ENCODE measurements at regions not wholly inside any gene's neighbourhood (a gene's known extent, or its start where the extent isn't known, plus 50 kb on each side); places are given as distances from the start of the nearest gene placed in this dataset.

GRCh38 chr2:121089166-121089510 is 195.9 kb downstream of the TFCP2L1 start:
- Mint-ChIP-seq H3K27ac (no peak overlapping the region), H3K9me3 (ENCODE audit: insufficient read depth) (no peaks in the 10 kb centered on the region), H3K27me3 (peaks cover 4% of the 10 kb centered on the region), H3K4me3 (no peak overlapping the region), H3K4me1 (no peaks in the 10 kb centered on the region)
- H3K79me2 ChIP-seq (ENCODE audit: control insufficient read depth, insufficient read depth, low read length): no peaks in the 10 kb centered on the region
- no peak for TF ChIP-seq EZH2 (IDR thresholded peaks at IDR 0.05; ENCODE audit: borderline replicate concordance, insufficient read depth, low read depth, low read length, poor library complexity, severe bottlenecking)
- no peak for TF ChIP-seq CTCF (IDR thresholded peaks at IDR 0.05)
- ChIA-PET CTCF (no interaction called here), POLR2A (no interaction called here)
- no peaks in the 10 kb centered on the region for H3K4me1 ChIP-seq (ENCODE audit: control insufficient read depth in 2 of 2, insufficient read depth in 2 of 2, low read length in 2 of 2)
- no peaks in the 10 kb centered on the region for H3K27me3 ChIP-seq (replicated peaks in 1 of 4; ENCODE audit: control extremely low read depth in 1 of 4, control insufficient read depth in 3 of 4, insufficient read depth in 4 of 4, low read length in 3 of 4)
- H2AFZ ChIP-seq (ENCODE audit: insufficient read depth, low read depth, low read length, poor library complexity, severe bottlenecking): no peak overlapping the region
- no peak overlapping the region for H3K4me3 ChIP-seq (ENCODE audit: control extremely low read depth in 1 of 5, extremely low read depth in 1 of 5, insufficient read depth in 1 of 5, low read depth in 2 of 5, low read length in 4 of 5)
- intact Hi-C loops (cut with micrococcal nuclease): no loop called here
- H3K27ac ChIP-seq (ENCODE audit: low read length in 2 of 2): no peak overlapping the region
- H3K9me3 ChIP-seq (ENCODE audit: control extremely low read depth in 1 of 3, control insufficient read depth in 2 of 3, insufficient read depth in 1 of 3, low read length in 2 of 3): peaks cover 0 to 5% (median 0%) of the 10 kb centered on the region in 3 donors
- no peak overlapping the region for H3K9ac ChIP-seq (ENCODE audit: low read length)
- H4K20me1 ChIP-seq (ENCODE audit: control insufficient read depth, insufficient read depth, low read length, poor library complexity, severe bottlenecking): no peaks in the 10 kb centered on the region
- no peak for ATAC-seq (ENCODE audit: low read depth)
- 90% methylated on average over 11 of the region's 11 CpGs for WGBS (ENCODE audit: insufficient coverage)
- H3K36me3 ChIP-seq (replicated peaks in 1 of 2; ENCODE audit: control extremely low read depth in 1 of 2, control insufficient read depth in 1 of 2, extremely low read depth in 1 of 2, insufficient read depth in 2 of 2, low read length in 1 of 2): no peaks in the 10 kb centered on the region
- no peak for DNase-seq
- H3K4me2 ChIP-seq (replicated peaks; ENCODE audit: low read depth, low read length, poor library complexity, severe bottlenecking): no peak overlapping the region

DNA sequence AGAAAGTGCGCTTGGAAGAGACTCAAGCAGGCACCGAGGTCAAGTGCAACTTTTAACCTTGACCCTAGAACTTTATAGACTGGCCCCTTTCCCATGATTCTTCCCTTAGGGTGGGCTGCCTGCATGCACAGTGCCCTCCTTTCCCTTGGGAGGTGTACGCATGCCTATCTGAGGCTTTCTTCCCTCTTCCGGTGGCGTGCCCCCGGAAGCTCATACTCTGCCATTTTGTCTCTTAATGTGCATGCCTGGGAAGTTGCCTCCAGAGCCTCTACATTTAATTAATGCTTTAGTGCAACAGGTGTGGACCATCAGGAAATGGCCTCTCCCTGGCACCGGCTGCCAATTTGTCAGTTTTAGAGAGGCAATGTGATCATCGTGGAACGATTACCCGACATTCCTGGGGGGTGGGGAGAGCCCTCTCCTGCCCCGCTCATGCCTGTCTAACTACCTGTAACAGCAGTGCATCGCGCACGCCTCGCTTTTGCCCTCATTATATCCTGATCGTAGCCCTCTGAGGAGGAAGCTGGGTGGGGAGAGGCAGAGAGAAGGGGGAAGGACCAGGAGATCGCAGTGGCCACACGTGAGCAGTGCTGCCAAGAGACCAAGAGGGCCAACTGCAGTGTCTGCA is 194.8 kb downstream of the TFCP2L1 start:
- H3K4me3 Mint-ChIP-seq: no peak overlapping the region

More for the DNA sequence above, 194.8 kb downstream of the TFCP2L1 start:
- ATAC-seq (ENCODE audit: low read depth): no peak
- Mint-ChIP-seq H3K27ac (no peak overlapping the region), H3K9me3 (ENCODE audit: insufficient read depth) (no peaks in the 10 kb centered on the region), H3K27me3 (peaks cover 4% of the 10 kb centered on the region), H3K4me1 (no peaks in the 10 kb centered on the region)
- TF ChIP-seq EZH2 (IDR thresholded peaks at IDR 0.05; ENCODE audit: borderline replicate concordance, insufficient read depth, low read depth, low read length, poor library complexity, severe bottlenecking): no peak
- no peak for TF ChIP-seq CTCF (IDR thresholded peaks at IDR 0.05)
- WGBS (ENCODE audit: insufficient coverage): 87% methylated on average over 14 of the region's 18 CpGs
- Histone ChIP-seq H4K20me1 (ENCODE audit: control insufficient read depth, insufficient read depth, low read length, poor library complexity, severe bottlenecking) (no peaks in the 10 kb centered on the region), H3K9ac (ENCODE audit: low read length) (no peak overlapping the region), H3K27me3 (replicated peaks in 1 of 4; ENCODE audit: control extremely low read depth in 1 of 4, control insufficient read depth in 3 of 4, insufficient read depth in 4 of 4, low read length in 3 of 4) (no peaks in the 10 kb centered on the region), H3K4me3 (ENCODE audit: control extremely low read depth in 1 of 5, extremely low read depth in 1 of 5, insufficient read depth in 1 of 5, low read depth in 2 of 5, low read length in 4 of 5) (no peak overlapping the region), H3K27ac (ENCODE audit: low read length in 2 of 2) (no peak overlapping the region), H2AFZ (ENCODE audit: insufficient read depth, low read depth, low read length, poor library complexity, severe bottlenecking) (no peak overlapping the region), H3K4me1 (ENCODE audit: control insufficient read depth in 2 of 2, insufficient read depth in 2 of 2, low read length in 2 of 2) (no peaks in the 10 kb centered on the region), H3K79me2 (ENCODE audit: control insufficient read depth, insufficient read depth, low read length) (no peaks in the 10 kb centered on the region), H3K9me3 (ENCODE audit: control extremely low read depth in 1 of 3, control insufficient read depth in 2 of 3, insufficient read depth in 1 of 3, low read length in 2 of 3) (peaks cover 0 to 5% (median 0%) of the 10 kb centered on the region in 3 donors), H3K4me2 (replicated peaks; ENCODE audit: low read depth, low read length, poor library complexity, severe bottlenecking) (no peak overlapping the region), H3K36me3 (replicated peaks in 1 of 2; ENCODE audit: control extremely low read depth in 1 of 2, control insufficient read depth in 1 of 2, extremely low read depth in 1 of 2, insufficient read depth in 2 of 2, low read length in 1 of 2) (no peaks in the 10 kb centered on the region)
- ChIA-PET CTCF (interaction anchor here (1.0 to 3.3 kb wide), 2 partner anchors 10 kb away, joined by 3 to 15 read pairs; no protein-coding TSS in a partner anchor), POLR2A (no interaction called here)
- intact Hi-C loops (cut with micrococcal nuclease): no loop called here
- DNase-seq: no peak

Data from B cell (primary cell).